H9 (cell line): ENCODE measurements at regions not wholly inside any gene's neighbourhood (a gene's known extent, or its start where the extent isn't known, plus 50 kb on each side); places are given as distances from the start of the nearest gene placed in this dataset.

Source experiments
- DNase-seq: peaks from one replicate; pipeline ENCODE4 v3.0.0-alpha.2; 2017
- H2AFZ ChIP-seq: one replicate; pipeline ENCODE4 v1.6.1; 2013; ENCODE audit warnings: mild to moderate bottlenecking, low read length, control low read depth, moderate library complexity
- H2AK5ac ChIP-seq: 2 replicates; pipeline ENCODE4 v1.6.1; 2013; ENCODE audit warnings: low read length, control low read depth, mixed read lengths; ENCODE audit not compliant: insufficient read length
- H2BK120ac ChIP-seq: one replicate; pipeline ENCODE4 v1.6.1; 2013; ENCODE audit warnings: low read depth, mild to moderate bottlenecking, low read length, control low read depth, inconsistent platforms; ENCODE audit not compliant: poor library complexity, severe bottlenecking
- H2BK12ac ChIP-seq: 2 replicates; pipeline ENCODE4 v1.6.1; 2013; ENCODE audit warnings: low read length, control low read depth, mixed read lengths, low read depth; ENCODE audit not compliant: insufficient read length
- H2BK15ac ChIP-seq: 2 replicates; pipeline ENCODE4 v1.6.1; 2013; ENCODE audit warnings: low read depth, low read length, control low read depth
- H2BK20ac ChIP-seq: one replicate; pipeline ENCODE4 v1.6.1; 2013; ENCODE audit warnings: low read depth, mild to moderate bottlenecking, low read length, control low read depth, inconsistent platforms; ENCODE audit not compliant: poor library complexity, severe bottlenecking
- H2BK5ac ChIP-seq: 2 replicates; pipeline ENCODE4 v1.6.1; 2013; ENCODE audit warnings: low read length, control low read depth, mixed read lengths; ENCODE audit not compliant: insufficient read length
- H3K14ac ChIP-seq: 2 replicates; pipeline ENCODE4 v1.6.1; 2013; ENCODE audit warnings: low read length, control low read depth; ENCODE audit not compliant: insufficient read depth
- H3K18ac ChIP-seq: 2 replicates; pipeline ENCODE4 v1.6.1; 2013; ENCODE audit warnings: low read depth, mild to moderate bottlenecking, mixed read lengths, low read length, control low read depth; ENCODE audit not compliant: insufficient read length
- H3K23ac ChIP-seq: 2 replicates; pipeline ENCODE4 v1.6.1; 2013; ENCODE audit warnings: low read length, control low read depth, mixed read lengths, low read depth; ENCODE audit not compliant: insufficient read length
- H3K23me2 ChIP-seq: 2 replicates; pipeline ENCODE4 v1.6.1; 2013; ENCODE audit warnings: low read depth, mild to moderate bottlenecking, mixed read lengths, low read length, control low read depth; ENCODE audit not compliant: insufficient read length, poor library complexity, severe bottlenecking
- H3K27ac ChIP-seq: 2 replicates; pipeline ENCODE4 v1.5.1; 2013; ENCODE audit warnings: low read length, control low read depth, mixed read lengths, low read depth; ENCODE audit not compliant: insufficient read length
- H3K27me3 ChIP-seq: 2 replicates; pipeline ENCODE4 v1.6.1; 2013; ENCODE audit warnings: low read length, control low read depth, inconsistent platforms; ENCODE audit not compliant: insufficient read depth
- H3K4ac ChIP-seq: 2 replicates; pipeline ENCODE4 v1.6.1; 2013; ENCODE audit warnings: low read depth, mild to moderate bottlenecking, control low read depth, inconsistent platforms, low read length, moderate library complexity
- H3K4me1 ChIP-seq: 2 replicates; pipeline ENCODE4 v1.6.1; 2013; ENCODE audit warnings: low read length, control low read depth, inconsistent platforms; ENCODE audit not compliant: insufficient read depth
- H3K4me2 ChIP-seq: 2 replicates; pipeline ENCODE4 v1.6.1; 2013; ENCODE audit warnings: low read length, control low read depth, mixed read lengths; ENCODE audit not compliant: insufficient read length, insufficient read depth
- H3K56ac ChIP-seq: 2 replicates; pipeline ENCODE4 v1.6.1; 2013; ENCODE audit warnings: low read depth, mild to moderate bottlenecking, mixed read lengths, low read length, control low read depth; ENCODE audit not compliant: insufficient read length
- H3K79me1 ChIP-seq: 2 replicates; pipeline ENCODE4 v1.6.1; 2013; ENCODE audit warnings: low read depth, mild to moderate bottlenecking, moderate library complexity, low read length, control low read depth, inconsistent platforms; ENCODE audit not compliant: insufficient read depth, poor library complexity, severe bottlenecking
- H3K79me2 ChIP-seq: 2 replicates; pipeline ENCODE4 v1.6.1; 2013; ENCODE audit warnings: low read length, control low read depth, inconsistent platforms; ENCODE audit not compliant: insufficient read depth
- H3K9ac ChIP-seq: 2 replicates; pipeline ENCODE4 v1.6.1; 2013; ENCODE audit warnings: low read length, control low read depth, mixed read lengths; ENCODE audit not compliant: insufficient read length; ENCODE audit errors: extremely low read depth
- H3K9me3 ChIP-seq: one replicate; pipeline ENCODE4 v1.6.1; 2013; ENCODE audit warnings: low read depth, low read length, inconsistent platforms; ENCODE audit not compliant: control insufficient read depth
- H3T11ph ChIP-seq: one replicate; pipeline ENCODE4 v1.6.1; 2013; ENCODE audit warnings: mild to moderate bottlenecking, low read length, control low read depth, inconsistent platforms
- H4K20me1 ChIP-seq: one replicate; pipeline ENCODE4 v1.6.1; 2013; ENCODE audit not compliant: control insufficient read depth, insufficient read length, insufficient read depth
- H4K5ac ChIP-seq: 2 replicates; pipeline ENCODE4 v1.6.1; 2013; ENCODE audit warnings: low read depth, mild to moderate bottlenecking, mixed read lengths, low read length, control low read depth; ENCODE audit not compliant: insufficient read length
- H4K8ac ChIP-seq: replicated peaks from 2 replicates; pipeline ENCODE4 v1.6.1; 2013; ENCODE audit warnings: low read length, control low read depth, mixed read lengths, low read depth; ENCODE audit not compliant: insufficient read length
- H4K91ac ChIP-seq: 2 replicates; pipeline ENCODE4 v1.6.1; 2013; ENCODE audit warnings: low read depth, mild to moderate bottlenecking, moderate library complexity, mixed read lengths, low read length, control low read depth; ENCODE audit not compliant: insufficient read length
- H3K27ac Mint-ChIP-seq, 3 experiments: 2 replicates in 2 of 3; 3 replicates in 1 of 3; pipeline ENCODE4 v1.8.0; 2020 to 2021; ENCODE audit warnings: mixed read lengths in 3 of 3, mild to moderate bottlenecking in 1 of 3, moderate library complexity in 1 of 3
- H3K27me3 Mint-ChIP-seq: 2 replicates; pipeline ENCODE4 v1.8.0; 2021; ENCODE audit warnings: low read depth, mild to moderate bottlenecking, moderate library complexity, mixed read lengths
- H3K36me3 Mint-ChIP-seq, 3 experiments: 2 replicates in 2 of 3; 3 replicates in 1 of 3; pipeline ENCODE4 v1.8.0; 2020 to 2021; ENCODE audit warnings: low read depth in 3 of 3, mixed read lengths in 3 of 3; ENCODE audit not compliant: insufficient read depth in 1 of 3
- H3K4me1 Mint-ChIP-seq, 2 experiments: 2 replicates each; pipeline ENCODE4 v1.8.0; 2020; ENCODE audit warnings: mixed read lengths in 2 of 2
- H3K4me3 Mint-ChIP-seq, 2 experiments: 2 replicates in 1 of 2; 3 replicates in 1 of 2; pipeline ENCODE4 v1.8.0; 2020 to 2021; ENCODE audit warnings: mild to moderate bottlenecking in 2 of 2, mixed read lengths in 2 of 2, moderate library complexity in 1 of 2
- H3K9me3 Mint-ChIP-seq, 2 experiments: 2 replicates in 1 of 2; 3 replicates in 1 of 2; pipeline ENCODE4 v1.8.0; 2020; ENCODE audit warnings: mild to moderate bottlenecking in 2 of 2, mixed read lengths in 2 of 2, moderate library complexity in 1 of 2
- CTCF ChIP-seq: fragments of 200-600 bp; sonication (generic); conservative IDR thresholded peaks from 3 replicates; pipeline ENCODE4 v1.8.0; 2021; ENCODE audit warnings: antibody characterized with exemption, mild to moderate bottlenecking
- WGBS: extraction: QIAGEN DNeasy Blood & Tissue Kit; methylation state at CpG from one replicate; pipeline ENCODE4 v1.1.7; 2013; ENCODE audit warnings: missing lambda C conversion rate, low lambda C conversion rate, mixed read lengths; ENCODE audit not compliant: insufficient read length; ENCODE audit errors: extremely low coverage; 5-methylcytosine and 5-hydroxymethylcytosine counted together

- Histone ChIP-seq H2BK5ac (no peak overlapping the region), H3K4me1 (no peaks in the 10 kb centered on the region), H3K9ac (no peak overlapping the region), H3K14ac (no peak overlapping the region; the same call in 1 of the 2 replicates), H3K27me3 (no peaks in the 10 kb centered on the region), H3K4ac (no peak overlapping the region), H2BK12ac (no peak overlapping the region), H2BK20ac (no peak overlapping the region), H2AFZ (no peak overlapping the region), H3K23ac (no peak overlapping the region), H3K56ac (no peak overlapping the region), H3K4me2 (no peak overlapping the region), H3K23me2 (no peaks in the 10 kb centered on the region), H4K8ac (no peak overlapping the region), H4K5ac (no peak overlapping the region), H3K18ac (no peak overlapping the region), H2BK120ac (no peak overlapping the region), H4K20me1 (no peaks in the 10 kb centered on the region), H3K9me3 (no peaks in the 10 kb centered on the region), H3T11ph (no peak overlapping the region), H3K79me2 (no peaks in the 10 kb centered on the region), H3K79me1 (no peaks in the 10 kb centered on the region), H2BK15ac (no peak overlapping the region), H4K91ac (no peak overlapping the region), H2AK5ac (no peak overlapping the region), H3K27ac (no peak overlapping the region)
- Mint-ChIP-seq H3K27ac (no peak overlapping the region), H3K4me3 (no peak overlapping the region), H3K27me3 (peaks cover 15% of the 10 kb centered on the region), H3K9me3 (peaks cover 4 to 6% of the 10 kb centered on the region in 2 experiments; a peak in 3 of 5 replicates), H3K36me3 (no peaks in the 10 kb centered on the region; a peak in 1 of 7 replicates), H3K4me1 (peaks cover 0 to 5% of the 10 kb centered on the region in 2 experiments; a peak in 2 of 4 replicates)
- no peak for DNase-seq
- WGBS, result no CpG with 5 or more reads among the region's 4 CpGs
- TF ChIP-seq CTCF, result no peak
These were observed 102.0 kb upstream of the LRFN2 start for GRCh38 chr6:40689185-40689584.
